ENCODE measurements at regions not wholly inside any gene's neighbourhood (a gene's known extent, or its start where the extent isn't known, plus 50 kb on each side); places are given as distances from the start of the nearest gene placed in this dataset.

GRCh38 chr15:36409819-36410218 is 169.6 kb upstream of the CDIN1 start:
- H3K27ac ChIP-seq (ENCODE audit: insufficient read depth in 1 of 2, low read depth in 1 of 2, low read length in 2 of 2, poor library complexity in 1 of 2, severe bottlenecking in 2 of 2): no peak overlapping the region
- H3K4me3 ChIP-seq (ENCODE audit: control insufficient read depth in 1 of 7, extremely low read depth in 1 of 7, insufficient read depth in 4 of 7, low read depth in 2 of 7, low read length in 6 of 7): no peak overlapping the region
- H3K27me3 ChIP-seq (replicated peaks in 2 of 5; ENCODE audit: control insufficient read depth in 4 of 5, insufficient read depth in 5 of 5, low read length in 4 of 5): no peaks in the 10 kb centered on the region
- no peaks in the 10 kb centered on the region for H3K4me1 ChIP-seq (ENCODE audit: control extremely low read depth in 1 of 4, control insufficient read depth in 4 of 4, insufficient read depth in 4 of 4, low read length in 3 of 4)
- 92% methylated on average over 2 of the region's 6 CpGs for WGBS (ENCODE audit: insufficient coverage)
- no peaks in the 10 kb centered on the region for H3K36me3 ChIP-seq (ENCODE audit: control insufficient read depth in 4 of 4, insufficient read depth in 4 of 4, low read length in 3 of 4)
- H3K9me3 ChIP-seq (ENCODE audit: control extremely low read depth in 1 of 5, control insufficient read depth in 4 of 5, insufficient read depth in 2 of 5, low read depth in 1 of 5, low read length in 4 of 5): peaks cover 0 to 2% (median 0%) of the 10 kb centered on the region in 5 experiments
- no peak for DNase-seq
- CTCF ChIA-PET: no interaction called here
- POLR2A ChIA-PET: no interaction called here

- no peak overlapping the region for H3K4me3 ChIP-seq (ENCODE audit: control insufficient read depth in 1 of 7, extremely low read depth in 1 of 7, insufficient read depth in 4 of 7, low read depth in 2 of 7, low read length in 6 of 7)
- H3K27me3 ChIP-seq (replicated peaks in 2 of 5; ENCODE audit: control insufficient read depth in 4 of 5, insufficient read depth in 5 of 5, low read length in 4 of 5): no peaks in the 10 kb centered on the region
- WGBS (ENCODE audit: insufficient coverage): 97% methylated on average over 4 of the region's 5 CpGs
- no peaks in the 10 kb centered on the region for H3K9me3 ChIP-seq (ENCODE audit: control extremely low read depth in 1 of 5, control insufficient read depth in 4 of 5, insufficient read depth in 2 of 5, low read depth in 1 of 5, low read length in 4 of 5)
- H3K36me3 ChIP-seq (ENCODE audit: control insufficient read depth in 4 of 4, insufficient read depth in 4 of 4, low read length in 3 of 4): no peaks in the 10 kb centered on the region
- no peak for DNase-seq
- no peak overlapping the region for H3K27ac ChIP-seq (ENCODE audit: insufficient read depth in 1 of 2, low read depth in 1 of 2, low read length in 2 of 2, poor library complexity in 1 of 2, severe bottlenecking in 2 of 2)
- ChIA-PET POLR2A (no interaction called here), CTCF (no interaction called here)
- H3K4me1 ChIP-seq (ENCODE audit: control extremely low read depth in 1 of 4, control insufficient read depth in 4 of 4, insufficient read depth in 4 of 4, low read length in 3 of 4): no peaks in the 10 kb centered on the region
These were observed 164.8 kb upstream of the CDIN1 start for GRCh38 chr15:36414670-36415069.

GRCh38 chr15:36415643-36416042 is 163.8 kb upstream of the CDIN1 start:
- no peak overlapping the region for H3K27ac ChIP-seq (ENCODE audit: insufficient read depth in 1 of 2, low read depth in 1 of 2, low read length in 2 of 2, poor library complexity in 1 of 2, severe bottlenecking in 2 of 2)
- no peak for DNase-seq
- ChIA-PET CTCF (no interaction called here), POLR2A (no interaction called here)
- H3K9me3 ChIP-seq (ENCODE audit: control extremely low read depth in 1 of 5, control insufficient read depth in 4 of 5, insufficient read depth in 2 of 5, low read depth in 1 of 5, low read length in 4 of 5): peaks cover 0 to 3% (median 0%) of the 10 kb centered on the region in 5 experiments
- H3K36me3 ChIP-seq (ENCODE audit: control insufficient read depth in 4 of 4, insufficient read depth in 4 of 4, low read length in 3 of 4): no peaks in the 10 kb centered on the region
- no CpG with 5 or more reads among the region's 1 CpG for WGBS (ENCODE audit: insufficient coverage)
- no peak overlapping the region for H3K4me3 ChIP-seq (ENCODE audit: control insufficient read depth in 1 of 7, extremely low read depth in 1 of 7, insufficient read depth in 4 of 7, low read depth in 2 of 7, low read length in 6 of 7)
- H3K27me3 ChIP-seq (replicated peaks in 2 of 5; ENCODE audit: control insufficient read depth in 4 of 5, insufficient read depth in 5 of 5, low read length in 4 of 5): no peaks in the 10 kb centered on the region
- H3K4me1 ChIP-seq (ENCODE audit: control extremely low read depth in 1 of 4, control insufficient read depth in 4 of 4, insufficient read depth in 4 of 4, low read length in 3 of 4): no peaks in the 10 kb centered on the region

GRCh38 chr15:36422631-36423030 is 156.8 kb upstream of the CDIN1 start:
- Histone ChIP-seq H3K27ac (ENCODE audit: insufficient read depth in 1 of 2, low read depth in 1 of 2, low read length in 2 of 2, poor library complexity in 1 of 2, severe bottlenecking in 2 of 2) (no peak overlapping the region), H3K9me3 (ENCODE audit: control extremely low read depth in 1 of 5, control insufficient read depth in 4 of 5, insufficient read depth in 2 of 5, low read depth in 1 of 5, low read length in 4 of 5) (peaks cover 0 to 3% (median 0%) of the 10 kb centered on the region in 5 experiments), H3K36me3 (ENCODE audit: control insufficient read depth in 4 of 4, insufficient read depth in 4 of 4, low read length in 3 of 4) (no peaks in the 10 kb centered on the region), H3K27me3 (replicated peaks in 2 of 5; ENCODE audit: control insufficient read depth in 4 of 5, insufficient read depth in 5 of 5, low read length in 4 of 5) (no peaks in the 10 kb centered on the region), H3K4me1 (ENCODE audit: control extremely low read depth in 1 of 4, control insufficient read depth in 4 of 4, insufficient read depth in 4 of 4, low read length in 3 of 4) (no peaks in the 10 kb centered on the region), H3K4me3 (ENCODE audit: control insufficient read depth in 1 of 7, extremely low read depth in 1 of 7, insufficient read depth in 4 of 7, low read depth in 2 of 7, low read length in 6 of 7) (no peak overlapping the region)
- 89% methylated on average over 1 of the region's 2 CpGs for WGBS (ENCODE audit: insufficient coverage)
- CTCF ChIA-PET: no interaction called here
- POLR2A ChIA-PET: no interaction called here
- no peak for DNase-seq

- H3K27ac ChIP-seq (ENCODE audit: insufficient read depth in 1 of 2, low read depth in 1 of 2, low read length in 2 of 2, poor library complexity in 1 of 2, severe bottlenecking in 2 of 2): no peak overlapping the region
- H3K36me3 ChIP-seq (ENCODE audit: control insufficient read depth in 4 of 4, insufficient read depth in 4 of 4, low read length in 3 of 4): no peaks in the 10 kb centered on the region
- 97% methylated on average over 3 of the region's 4 CpGs for WGBS (ENCODE audit: insufficient coverage)
- no peak for DNase-seq
- no peaks in the 10 kb centered on the region for H3K27me3 ChIP-seq (replicated peaks in 2 of 5; ENCODE audit: control insufficient read depth in 4 of 5, insufficient read depth in 5 of 5, low read length in 4 of 5)
- no peak overlapping the region for H3K4me3 ChIP-seq (ENCODE audit: control insufficient read depth in 1 of 7, extremely low read depth in 1 of 7, insufficient read depth in 4 of 7, low read depth in 2 of 7, low read length in 6 of 7)
- POLR2A ChIA-PET: no interaction called here
- peaks cover 0 to under 1% (median 0%) of the 10 kb centered on the region in 5 experiments for H3K9me3 ChIP-seq (ENCODE audit: control extremely low read depth in 1 of 5, control insufficient read depth in 4 of 5, insufficient read depth in 2 of 5, low read depth in 1 of 5, low read length in 4 of 5)
- no peaks in the 10 kb centered on the region for H3K4me1 ChIP-seq (ENCODE audit: control extremely low read depth in 1 of 4, control insufficient read depth in 4 of 4, insufficient read depth in 4 of 4, low read length in 3 of 4)
- CTCF ChIA-PET: interaction anchor here (1.0 kb wide), 1 partner anchor 13 kb away, joined by 3 read pairs; no protein-coding TSS in a partner anchor
These were observed 152.7 kb upstream of the CDIN1 start for GRCh38 chr15:36426691-36427090.

GRCh38 chr15:36428102-36428845 is 151.2 kb upstream of the CDIN1 start:
- no CpG with 5 or more reads among the region's 4 CpGs for WGBS (ENCODE audit: insufficient coverage)
- H3K4me1 ChIP-seq (ENCODE audit: control extremely low read depth in 1 of 4, control insufficient read depth in 4 of 4, insufficient read depth in 4 of 4, low read length in 3 of 4): no peaks in the 10 kb centered on the region
- ChIA-PET CTCF (no interaction called here), POLR2A (no interaction called here)
- peak in 2 of 3 donors; percentile 1 to 15 for DNase-seq
- peak overlapping the region in 1 of 2 experiments; percentile 40 for H3K27ac ChIP-seq (ENCODE audit: insufficient read depth in 1 of 2, low read depth in 1 of 2, low read length in 2 of 2, poor library complexity in 1 of 2, severe bottlenecking in 2 of 2)
- no peaks in the 10 kb centered on the region for H3K27me3 ChIP-seq (replicated peaks in 2 of 5; ENCODE audit: control insufficient read depth in 4 of 5, insufficient read depth in 5 of 5, low read length in 4 of 5)
- H3K4me3 ChIP-seq (ENCODE audit: control insufficient read depth in 1 of 7, extremely low read depth in 1 of 7, insufficient read depth in 4 of 7, low read depth in 2 of 7, low read length in 6 of 7): no peak overlapping the region
- H3K36me3 ChIP-seq (ENCODE audit: control insufficient read depth in 4 of 4, insufficient read depth in 4 of 4, low read length in 3 of 4): no peaks in the 10 kb centered on the region
- H3K9me3 ChIP-seq (ENCODE audit: control extremely low read depth in 1 of 5, control insufficient read depth in 4 of 5, insufficient read depth in 2 of 5, low read depth in 1 of 5, low read length in 4 of 5): no peaks in the 10 kb centered on the region

GRCh38 chr15:36429707-36430106 is 149.7 kb upstream of the CDIN1 start:
- no CpG with 5 or more reads among the region's 2 CpGs for WGBS (ENCODE audit: insufficient coverage)
- ChIA-PET POLR2A (no interaction called here), CTCF (no interaction called here)
- Histone ChIP-seq H3K36me3 (ENCODE audit: control insufficient read depth in 4 of 4, insufficient read depth in 4 of 4, low read length in 3 of 4) (no peaks in the 10 kb centered on the region), H3K27ac (ENCODE audit: insufficient read depth in 1 of 2, low read depth in 1 of 2, low read length in 2 of 2, poor library complexity in 1 of 2, severe bottlenecking in 2 of 2) (no peak overlapping the region), H3K9me3 (ENCODE audit: control extremely low read depth in 1 of 5, control insufficient read depth in 4 of 5, insufficient read depth in 2 of 5, low read depth in 1 of 5, low read length in 4 of 5) (no peaks in the 10 kb centered on the region), H3K4me3 (ENCODE audit: control insufficient read depth in 1 of 7, extremely low read depth in 1 of 7, insufficient read depth in 4 of 7, low read depth in 2 of 7, low read length in 6 of 7) (no peak overlapping the region), H3K4me1 (ENCODE audit: control extremely low read depth in 1 of 4, control insufficient read depth in 4 of 4, insufficient read depth in 4 of 4, low read length in 3 of 4) (no peaks in the 10 kb centered on the region), H3K27me3 (replicated peaks in 2 of 5; ENCODE audit: control insufficient read depth in 4 of 5, insufficient read depth in 5 of 5, low read length in 4 of 5) (no peaks in the 10 kb centered on the region)
- no peak for DNase-seq

Measured in common myeloid progenitor, CD34-positive (primary cell).